GM18861 (cell line): ENCODE measurements at regions not wholly inside any gene's neighbourhood (a gene's known extent, or its start where the extent isn't known, plus 50 kb on each side); places are given as distances from the start of the nearest gene placed in this dataset.

Source experiments
- ATAC-seq: cut with Tn5 transposase; IDR thresholded peaks from one replicate; pipeline ENCODE4 v1.9.1; 2021; ENCODE audit not compliant: unreplicated experiment

DNA sequence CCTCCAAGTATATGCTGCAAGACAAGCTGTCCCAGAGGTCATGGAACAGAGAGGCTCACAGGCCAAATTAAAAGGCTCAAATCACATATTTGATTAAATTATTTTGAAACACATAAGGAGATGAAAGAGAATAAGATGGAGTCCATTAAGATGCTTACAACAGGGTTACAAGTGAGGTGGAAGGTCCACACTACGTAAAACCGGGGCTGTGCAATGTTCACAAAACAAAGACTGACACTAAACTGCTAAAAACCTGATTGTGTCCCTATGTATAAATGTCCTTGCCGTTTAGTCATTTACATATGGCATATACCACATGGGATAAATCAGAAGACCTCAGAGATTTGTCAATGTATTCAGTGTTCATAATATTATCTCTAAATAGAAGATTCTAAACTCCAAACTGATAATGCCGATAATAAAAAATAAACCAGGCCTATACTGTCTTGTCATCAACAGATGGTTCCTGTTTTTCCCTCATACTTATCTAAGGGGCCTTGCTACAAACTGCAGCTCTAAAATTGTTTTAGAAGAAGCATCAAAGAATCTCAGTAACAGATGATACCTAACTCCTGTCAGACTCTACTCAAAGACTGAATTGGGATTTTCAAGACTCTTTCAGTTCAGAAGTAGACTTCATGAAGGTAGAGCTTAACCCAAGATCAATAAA, 51.8 kb upstream of the RIPOR2 start:
- ATAC-seq: no peak

DNA sequence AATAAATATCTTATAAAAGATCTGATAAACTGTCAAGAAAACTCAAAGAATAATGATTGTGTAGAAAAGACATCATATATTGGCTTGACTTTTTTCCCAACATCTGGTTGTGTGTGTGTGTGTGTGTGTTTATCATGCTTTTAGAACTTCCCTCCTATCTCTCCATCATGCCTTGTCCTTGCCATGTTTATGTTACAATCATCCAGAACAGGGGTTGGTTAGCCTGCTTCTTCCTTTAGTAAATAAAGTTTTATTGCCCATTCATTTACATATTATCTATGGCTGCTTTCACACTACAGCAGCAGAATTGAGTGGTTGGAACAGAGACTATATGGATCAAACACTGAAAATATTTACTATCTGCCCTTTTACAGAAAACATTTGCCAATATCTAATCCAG, 52.8 kb upstream of the RIPOR2 start:
- no peak for ATAC-seq

DNA sequence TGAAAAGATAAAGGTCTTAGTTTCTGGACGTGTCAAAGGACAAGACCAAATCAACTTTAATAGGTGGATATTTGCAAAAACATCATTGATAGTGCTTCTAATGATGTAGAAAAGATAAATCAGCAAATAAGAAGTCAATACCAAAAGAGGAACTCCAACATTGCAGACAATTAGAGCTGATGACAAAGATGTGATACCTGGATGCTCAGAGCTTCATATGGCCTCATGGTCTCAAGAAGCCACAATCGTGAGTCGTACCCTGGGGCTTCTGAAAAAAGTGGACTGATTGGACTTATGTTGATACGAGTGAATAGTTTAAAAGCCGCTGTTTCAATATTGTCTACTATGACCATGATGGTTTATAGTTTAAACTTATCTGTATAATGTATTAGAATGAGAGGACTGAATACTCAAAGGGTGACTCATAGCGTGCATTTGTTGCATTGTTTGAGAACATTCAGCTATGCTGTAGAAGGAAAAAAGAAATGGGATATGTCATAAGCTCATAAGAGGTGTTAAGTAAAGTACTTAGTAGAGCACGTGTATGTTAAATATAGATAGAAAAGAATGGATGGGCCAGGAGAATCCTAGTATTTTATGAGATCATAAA, 54.6 kb upstream of the RIPOR2 start:
- ATAC-seq: no peak

DNA sequence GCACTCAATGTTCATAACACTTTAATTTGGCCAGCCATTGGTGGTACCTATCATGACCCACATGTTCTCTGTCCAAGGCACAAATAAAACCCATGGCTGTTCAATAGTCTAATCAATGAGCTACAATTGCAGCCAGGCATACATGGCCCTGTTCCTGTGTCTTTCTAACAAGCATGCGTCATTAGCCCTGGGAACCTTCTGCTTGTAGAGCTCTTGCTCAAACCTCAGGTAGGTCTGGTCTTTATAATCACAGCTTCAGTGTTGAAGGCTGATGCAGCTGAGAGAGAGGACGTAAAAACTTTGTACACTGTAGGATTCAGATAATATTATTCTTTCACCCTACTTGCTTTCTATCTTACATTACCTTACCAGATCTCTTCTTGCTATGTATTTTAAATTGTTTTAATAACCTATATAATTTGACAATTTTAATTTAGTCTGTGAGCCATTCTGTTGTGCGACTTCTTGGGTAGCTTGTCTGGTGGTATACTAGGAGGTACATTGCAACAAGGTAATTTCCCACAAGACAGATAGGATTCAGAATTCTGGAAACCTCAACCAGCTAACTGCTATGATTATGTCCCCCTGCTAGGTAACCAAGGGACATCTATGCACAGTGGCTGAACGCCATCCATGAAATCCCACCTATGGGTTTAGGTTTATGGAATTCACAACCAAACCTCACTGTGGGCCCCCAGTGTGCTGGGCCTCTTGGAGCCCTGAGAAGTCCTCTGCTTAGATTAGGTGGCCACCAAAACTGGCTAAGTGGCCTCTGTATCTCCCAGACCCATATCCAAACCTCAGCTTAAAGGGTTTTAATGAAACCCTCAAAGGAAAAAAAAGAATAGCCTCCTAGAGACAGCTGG, 55.4 kb upstream of the RIPOR2 start:
- ATAC-seq: no peak

DNA sequence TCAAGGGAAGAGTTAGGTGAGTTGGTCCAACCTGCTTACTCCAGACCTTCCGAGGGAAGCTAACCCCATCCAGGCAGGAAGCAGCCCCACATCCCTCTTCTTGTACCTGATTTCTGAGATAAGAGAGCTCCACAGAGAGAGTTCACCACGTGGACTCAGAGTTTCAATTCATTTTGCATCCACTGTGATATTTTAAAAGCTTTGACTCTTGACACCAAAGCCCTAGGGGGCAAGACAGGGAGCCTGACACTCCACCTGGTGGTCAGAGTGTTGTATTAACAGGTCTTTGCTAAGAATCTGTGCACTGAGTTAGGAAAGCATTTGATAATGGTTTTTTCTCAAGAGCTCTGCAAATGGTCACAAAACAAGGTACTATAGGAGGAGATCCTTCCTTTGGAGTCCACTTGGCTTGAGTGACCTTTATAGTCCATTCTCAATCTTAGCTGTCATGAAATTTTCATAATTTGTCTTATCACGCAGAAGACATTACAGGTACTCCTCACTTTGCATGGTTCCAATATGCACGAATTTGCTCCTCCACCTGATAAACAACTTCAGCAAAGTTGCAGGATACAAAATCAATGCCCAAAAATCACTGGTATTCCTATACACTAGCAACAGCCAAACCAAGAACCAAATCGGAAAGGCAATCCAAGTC, 56.2 kb upstream of the RIPOR2 start:
- ATAC-seq: peak; percentile 90

DNA sequence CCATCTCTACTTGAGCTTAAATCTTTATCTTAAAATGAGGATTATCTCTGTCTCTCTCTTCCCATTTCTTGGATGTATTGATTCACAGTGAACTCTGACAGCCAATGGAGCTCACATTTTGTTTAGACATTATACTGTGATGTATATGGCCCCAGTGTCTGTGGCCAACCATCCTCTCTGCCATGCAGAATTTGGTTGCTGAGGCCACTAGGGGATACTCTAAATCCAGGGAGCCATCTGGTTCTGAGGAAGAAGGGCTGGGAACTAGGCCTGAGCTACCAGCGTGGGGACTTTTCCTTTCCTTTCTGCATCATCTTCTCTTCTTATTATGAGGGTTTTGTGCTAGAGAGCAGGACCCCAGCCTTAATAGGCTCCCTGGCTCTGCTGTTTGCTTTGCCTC, 59.1 kb upstream of the RIPOR2 start:
- ATAC-seq: no peak

DNA sequence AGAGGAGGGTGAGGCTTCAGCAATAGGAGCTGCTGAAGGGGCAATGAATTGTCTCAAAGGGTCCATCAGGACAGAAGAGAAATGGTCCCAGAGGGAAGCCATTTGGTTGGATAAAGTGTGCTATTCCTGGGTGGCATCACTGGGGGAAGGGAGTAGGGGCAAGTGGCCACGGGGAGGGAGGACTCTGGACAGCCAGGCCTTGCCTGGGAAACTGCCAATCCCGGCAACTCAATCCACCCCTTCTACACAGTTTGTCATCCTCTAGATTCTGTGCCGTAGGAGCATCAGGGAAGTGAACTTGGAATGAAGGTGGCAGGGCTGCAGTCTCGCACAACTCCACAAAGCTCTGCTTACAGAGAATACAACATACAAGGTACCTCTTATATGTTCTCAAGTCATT, 59.5 kb upstream of the RIPOR2 start:
- no peak for ATAC-seq

DNA sequence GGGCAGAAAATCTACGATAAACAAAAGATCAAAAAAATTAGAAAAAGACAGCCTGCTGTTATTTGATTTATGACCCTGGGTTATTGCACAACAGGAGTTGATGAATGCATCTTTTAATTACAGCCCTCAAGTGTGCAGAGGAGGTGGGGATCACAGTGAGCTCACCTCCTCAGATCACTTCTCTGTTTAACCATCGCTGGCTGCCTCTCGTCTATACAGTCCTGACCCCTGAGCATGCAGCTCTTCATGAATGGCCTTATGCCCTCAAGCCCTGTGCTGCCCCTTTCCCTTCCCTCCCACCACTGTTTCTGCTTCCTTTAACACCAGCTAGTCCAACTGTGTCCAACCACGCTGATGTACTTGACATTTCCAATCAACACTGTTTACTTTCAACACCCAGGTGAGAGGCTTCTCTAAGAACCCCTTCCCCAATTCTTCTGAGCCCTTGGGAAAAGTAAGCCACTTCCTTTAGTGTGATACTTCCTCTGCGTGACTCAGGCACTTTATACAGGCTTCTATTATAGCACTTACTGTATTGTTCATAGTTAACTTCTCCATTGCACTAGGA, 60.6 kb upstream of the RIPOR2 start:
- ATAC-seq: no peak

DNA sequence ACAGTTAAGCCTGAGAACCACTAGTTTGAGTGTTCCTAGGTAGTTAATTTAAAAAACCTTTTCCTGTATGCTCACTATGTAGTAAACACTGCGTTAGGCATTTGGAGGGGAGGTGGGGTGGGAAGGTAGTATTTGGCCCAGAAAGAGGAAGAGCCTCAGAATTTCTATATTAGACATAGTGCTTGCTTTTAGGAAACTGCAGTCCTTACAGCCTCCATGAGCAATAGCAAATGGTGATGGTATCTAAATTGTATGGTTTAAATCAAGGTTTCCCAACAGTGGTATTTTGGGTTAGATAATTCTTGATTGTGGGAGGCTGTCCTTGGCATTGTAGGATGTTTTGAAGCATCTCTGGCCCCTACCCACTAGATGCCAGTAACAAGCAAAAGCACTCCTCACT, 61.5 kb upstream of the RIPOR2 start:
- ATAC-seq: no peak

DNA sequence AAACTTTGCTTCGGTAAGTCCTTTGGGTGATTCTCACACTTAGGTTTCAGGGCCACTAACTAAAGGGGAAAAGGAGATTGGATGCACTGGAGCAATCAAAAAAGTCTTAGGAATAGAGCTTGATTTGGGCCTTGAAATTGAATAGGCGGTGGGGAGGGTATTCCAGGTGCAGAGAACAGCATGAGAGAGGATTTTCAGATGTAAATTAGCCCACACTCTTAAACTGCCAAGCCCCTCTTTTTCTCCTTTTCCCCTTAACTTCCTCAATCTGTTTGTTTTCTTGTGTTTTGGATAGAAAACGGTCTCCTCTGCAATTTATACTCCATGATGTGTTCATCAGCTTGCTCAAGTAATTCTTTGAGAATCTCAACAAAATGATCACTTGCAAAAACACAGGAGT, 62.1 kb upstream of the RIPOR2 start:
- ATAC-seq: no peak

DNA sequence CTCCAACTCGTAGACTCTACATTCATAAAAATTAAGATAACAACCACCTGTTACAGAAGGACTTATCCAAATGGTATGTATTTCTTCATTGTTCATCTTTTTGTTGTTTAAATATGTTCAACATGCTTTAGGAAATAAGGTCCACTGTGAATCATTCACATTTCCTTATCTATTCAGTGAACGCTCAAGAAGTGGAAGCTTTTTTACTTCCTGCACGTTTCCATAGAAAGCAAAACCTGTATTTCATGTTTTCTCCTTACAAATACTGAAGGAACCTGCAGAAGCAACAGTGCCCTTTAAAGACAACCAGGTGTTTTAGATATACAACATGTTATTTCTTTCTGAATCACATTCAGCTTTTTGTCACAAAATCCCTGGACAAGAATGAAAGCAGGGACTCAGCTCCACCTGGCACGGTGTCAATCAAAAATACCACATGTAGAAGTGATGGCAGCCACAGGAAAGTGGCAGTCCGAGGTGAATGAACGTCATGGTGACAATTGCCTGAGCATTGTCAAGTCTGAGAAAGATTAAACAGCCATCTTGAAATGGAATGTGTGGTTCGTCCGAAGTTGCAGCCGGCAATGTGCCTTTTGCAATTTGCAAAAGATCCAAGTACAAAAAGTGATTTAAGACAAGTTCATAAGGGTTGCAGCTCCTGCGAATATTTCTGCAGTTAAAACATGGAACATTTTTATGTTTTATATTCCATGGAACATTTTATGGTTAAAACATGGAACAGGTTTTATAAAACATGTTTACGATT, 66.7 kb upstream of the RIPOR2 start:
- no peak for ATAC-seq

DNA sequence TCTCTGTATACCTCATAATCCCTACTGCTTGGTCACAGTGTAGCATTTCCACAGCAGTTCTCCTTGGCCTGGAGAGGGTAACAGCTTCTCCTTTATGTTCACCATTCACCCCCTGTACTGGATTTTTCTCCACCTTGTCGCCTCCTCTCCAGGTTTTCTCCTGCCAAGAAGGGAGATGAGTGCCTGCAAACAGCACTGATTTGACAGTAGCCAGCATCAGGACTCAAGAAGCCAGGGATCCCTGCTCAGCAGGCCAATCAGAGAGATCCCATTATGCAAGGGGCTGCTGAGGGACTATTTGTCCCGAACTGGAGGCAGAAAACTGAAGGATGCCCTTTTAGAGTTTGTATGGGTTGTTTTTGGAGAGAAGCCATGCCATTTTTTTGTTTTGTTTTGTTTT, 68.6 kb upstream of the RIPOR2 start:
- ATAC-seq: no peak

DNA sequence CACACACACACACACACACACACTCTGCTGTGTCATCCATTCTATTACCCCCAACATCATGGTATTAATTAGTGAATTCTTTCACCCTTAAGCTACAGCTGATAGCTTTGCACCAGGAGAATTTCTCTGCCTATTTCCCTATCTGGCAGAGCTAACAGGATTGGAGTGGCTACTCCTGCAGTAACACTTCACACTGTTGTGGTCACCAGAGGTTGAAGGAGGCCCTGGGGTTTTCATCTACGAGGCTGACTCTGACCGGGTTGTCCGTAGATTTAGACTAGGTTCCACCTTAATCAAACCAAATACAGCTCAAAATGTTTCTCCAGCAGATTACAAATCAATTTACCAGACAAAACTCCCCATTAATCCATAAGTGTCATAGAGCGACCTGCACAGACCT, 69.2 kb upstream of the RIPOR2 start:
- ATAC-seq: no peak

DNA sequence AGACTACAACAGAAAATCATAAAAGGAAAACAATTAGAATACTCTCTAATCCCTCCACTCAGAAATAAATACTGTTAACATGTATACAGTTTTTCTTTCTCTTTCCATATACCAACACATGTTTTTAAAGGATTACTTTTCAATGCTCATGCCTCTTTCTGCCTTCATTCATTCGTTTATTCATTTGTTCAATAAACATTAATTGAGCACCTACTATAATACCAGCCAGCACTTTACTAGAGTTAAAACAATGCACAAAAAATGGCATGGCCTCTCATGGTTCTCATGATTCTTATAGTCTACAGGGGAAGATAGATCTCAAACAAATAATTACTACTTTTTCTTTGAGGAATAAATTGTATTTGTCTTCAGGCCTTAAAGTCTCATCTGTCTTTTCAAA, 70.3 kb upstream of the RIPOR2 start:
- ATAC-seq: no peak

DNA sequence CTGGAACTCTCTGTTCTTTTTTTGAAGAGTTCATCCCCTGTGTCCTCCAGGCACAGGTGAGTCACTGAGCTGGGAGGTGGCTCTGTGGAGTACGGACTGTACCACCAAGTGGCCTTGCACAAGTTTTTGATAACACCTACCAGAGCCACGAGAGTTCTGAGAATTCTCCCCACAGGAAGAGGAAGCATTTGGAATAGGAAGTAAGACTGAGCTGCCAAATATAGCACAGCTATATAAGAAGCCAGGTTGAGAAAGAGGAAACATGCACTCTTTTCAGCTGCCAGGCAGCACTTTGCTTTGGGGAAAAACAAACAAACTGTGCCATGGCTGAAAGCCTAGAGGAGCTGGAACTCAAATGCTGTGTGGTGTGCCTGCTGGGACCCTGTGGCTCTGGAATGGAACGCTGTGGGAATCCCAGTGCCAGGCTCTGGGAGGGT, 70.8 kb upstream of the RIPOR2 start:
- ATAC-seq: no peak

DNA sequence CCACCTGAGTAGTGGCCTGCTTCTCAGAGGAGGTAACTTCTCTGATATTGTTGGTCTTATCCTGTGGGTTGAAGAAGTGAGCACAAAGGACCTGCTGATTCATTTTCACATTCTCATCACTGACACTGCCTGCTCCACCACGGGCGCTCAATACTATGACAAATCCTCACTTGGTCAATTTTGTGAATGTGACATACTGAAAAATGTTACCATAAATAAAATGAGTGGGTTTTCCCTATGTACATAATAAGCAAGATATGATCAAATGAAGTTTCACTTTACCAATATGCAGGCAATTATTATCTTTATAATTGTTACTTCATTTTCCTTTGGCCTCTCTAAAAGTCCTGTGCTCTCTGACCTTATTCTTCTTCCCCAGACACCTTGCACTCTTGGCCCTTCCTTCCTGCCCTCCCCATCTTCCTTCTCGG, 71.5 kb upstream of the RIPOR2 start:
- ATAC-seq: peak; percentile 58

DNA sequence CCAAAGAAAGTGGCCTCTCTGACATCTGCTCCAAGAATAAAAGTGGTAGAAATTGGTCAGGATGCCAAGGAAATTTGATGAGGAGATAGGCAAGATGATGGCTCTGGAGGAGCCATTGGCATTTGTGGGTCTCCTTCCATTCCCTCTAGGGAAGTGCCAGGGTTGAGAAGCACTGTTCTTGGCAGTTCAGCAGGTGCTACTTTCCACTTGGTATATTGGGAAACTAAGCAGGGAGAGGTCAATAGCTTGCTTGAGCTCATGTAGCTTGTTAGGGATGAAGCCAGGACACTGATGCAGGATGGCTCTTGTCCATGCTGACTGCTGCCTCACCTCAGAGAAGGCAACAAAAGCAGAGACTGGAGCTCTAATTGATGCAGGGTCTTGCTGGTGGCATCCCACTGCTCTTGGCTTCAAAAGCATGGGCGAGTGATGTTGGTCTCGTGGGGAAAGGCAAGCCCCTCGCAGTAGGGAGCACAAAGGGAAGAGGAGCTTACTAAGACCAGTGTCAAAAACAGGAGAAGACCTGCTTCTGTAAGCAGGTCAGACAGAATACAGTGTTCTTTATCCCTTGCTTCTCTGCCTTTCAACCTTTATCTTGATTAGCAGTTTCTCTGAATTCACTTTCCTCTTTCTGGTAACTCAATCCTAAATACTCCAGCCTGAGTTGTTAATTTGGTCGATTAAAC, 73.1 kb upstream of the RIPOR2 start:
- ATAC-seq: no peak

DNA sequence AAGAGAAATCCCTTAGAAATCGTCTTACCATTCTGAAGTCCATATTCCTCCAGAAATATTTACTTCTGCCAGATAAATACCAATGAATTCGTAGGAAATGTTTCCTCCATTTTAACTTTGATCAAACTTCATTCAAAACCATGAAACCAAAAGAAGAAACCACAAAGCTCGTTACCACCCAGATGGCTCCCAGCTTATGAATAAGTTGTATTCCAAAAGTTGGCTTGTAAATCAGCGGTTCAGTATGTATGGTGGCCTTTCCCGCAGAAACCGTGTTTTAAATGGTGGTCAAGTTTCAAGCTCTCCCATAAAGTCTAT, 73.6 kb upstream of the RIPOR2 start:
- no peak for ATAC-seq

DNA sequence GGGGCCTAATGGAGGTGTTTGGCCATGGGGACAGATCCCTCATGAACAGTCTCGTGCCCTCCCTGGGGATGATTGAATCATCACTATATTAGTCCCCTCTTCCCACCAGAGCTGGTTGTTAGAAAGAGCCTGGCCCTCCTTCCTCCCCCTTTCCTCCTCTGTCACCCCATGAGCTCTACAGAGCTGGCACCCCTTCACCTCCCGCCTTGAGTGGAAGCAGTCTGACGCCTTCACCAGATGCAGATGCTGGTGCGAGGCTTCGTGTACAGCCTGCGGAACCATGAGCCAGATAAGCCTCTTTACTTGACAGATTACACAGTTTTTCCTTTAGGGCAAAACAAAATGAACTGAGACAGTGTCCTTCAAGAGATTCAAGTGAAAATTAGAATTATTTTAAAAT, 74.4 kb upstream of the RIPOR2 start:
- ATAC-seq: no peak
